ENCODE measurements at regions not wholly inside any gene's neighbourhood (a gene's known extent, or its start where the extent isn't known, plus 50 kb on each side); places are given as distances from the start of the nearest gene placed in this dataset.

DNA sequence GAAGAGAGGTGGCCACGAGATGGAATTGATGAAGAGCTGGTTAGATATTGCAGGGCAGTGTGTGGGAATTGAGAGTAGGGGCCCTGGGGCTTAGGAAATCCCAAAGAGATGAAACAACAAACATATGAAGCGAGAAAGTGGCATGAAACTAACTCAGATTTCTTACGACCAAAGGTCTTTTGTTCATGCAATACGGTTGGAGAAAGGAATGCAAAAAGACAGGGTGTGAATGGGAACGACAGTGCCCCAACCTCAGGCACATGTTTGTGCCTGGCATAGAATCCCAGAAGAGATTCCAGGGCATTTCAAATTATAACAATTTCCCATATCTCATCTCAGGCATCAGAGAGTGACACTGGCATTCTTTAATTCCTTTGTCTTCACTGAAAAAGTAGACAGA lies 199.2 kb downstream of the ACTL7B start:
- in situ Hi-C loops (cut with MboI; ENCODE audit: low sequenced_read_pairs) = no loop called here

DNA sequence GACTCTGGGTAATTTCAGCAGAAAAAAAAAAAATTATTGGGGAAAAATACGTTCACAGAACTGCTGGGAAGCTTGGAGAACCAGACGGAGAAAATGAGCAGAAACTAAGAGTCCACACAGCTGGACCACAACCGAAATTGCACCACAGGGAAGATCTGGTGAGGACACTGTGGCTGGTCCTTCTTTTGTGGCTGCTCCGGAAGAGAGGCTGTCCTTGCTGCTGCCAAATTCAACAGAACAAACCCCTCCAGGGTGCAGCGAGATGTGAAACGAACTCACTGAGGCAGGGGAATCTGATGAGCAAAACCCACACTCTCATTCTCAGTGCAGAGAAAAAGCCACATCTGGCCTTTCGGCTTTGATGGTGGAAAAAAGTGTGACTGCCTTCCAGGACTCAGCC lies 200.0 kb downstream of the ACTL7B start:
- in situ Hi-C loops (cut with MboI; ENCODE audit: low sequenced_read_pairs) = no loop called here

DNA sequence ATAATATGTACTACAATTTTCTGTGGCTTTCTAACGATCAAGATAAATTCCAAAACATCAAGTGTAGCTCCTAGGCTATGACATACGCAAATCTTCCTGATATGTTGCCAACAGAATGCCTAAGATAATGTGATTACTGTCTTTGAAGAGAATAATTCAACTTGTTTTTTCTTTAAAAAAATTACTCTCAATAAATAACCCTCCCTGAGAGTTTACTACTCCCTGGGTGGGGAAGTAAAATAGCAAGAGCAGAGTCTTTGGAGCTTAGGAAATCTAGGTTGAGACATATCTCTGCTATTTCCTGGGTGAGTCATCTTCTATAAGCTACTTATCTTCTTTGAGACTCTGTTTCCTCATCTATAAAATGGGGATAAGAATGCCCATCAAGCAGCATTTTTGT lies 201.2 kb downstream of the ACTL7B start:
- in situ Hi-C loops (cut with MboI; ENCODE audit: low sequenced_read_pairs) = no loop called here

DNA sequence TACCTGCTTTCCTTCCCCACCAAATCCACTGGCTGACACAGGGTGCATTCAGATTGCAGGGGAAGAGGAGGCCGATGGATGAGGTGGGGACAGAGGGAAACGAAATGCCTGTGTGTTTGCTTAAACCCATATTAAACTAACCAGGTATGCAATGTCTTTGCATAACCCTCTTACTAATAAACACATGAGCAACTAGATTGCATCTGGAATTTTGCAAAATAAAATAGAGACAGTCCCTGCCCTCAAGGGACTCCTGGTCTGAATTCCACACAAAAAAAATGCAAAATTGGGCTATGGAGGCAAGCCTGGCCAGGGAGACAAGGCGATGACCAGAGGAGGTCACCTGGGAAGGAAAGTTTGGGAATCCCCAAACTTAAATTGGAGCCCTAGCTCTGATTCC lies 202.9 kb downstream of the ACTL7B start:
- in situ Hi-C loops (cut with MboI; ENCODE audit: low sequenced_read_pairs) = no loop called here

DNA sequence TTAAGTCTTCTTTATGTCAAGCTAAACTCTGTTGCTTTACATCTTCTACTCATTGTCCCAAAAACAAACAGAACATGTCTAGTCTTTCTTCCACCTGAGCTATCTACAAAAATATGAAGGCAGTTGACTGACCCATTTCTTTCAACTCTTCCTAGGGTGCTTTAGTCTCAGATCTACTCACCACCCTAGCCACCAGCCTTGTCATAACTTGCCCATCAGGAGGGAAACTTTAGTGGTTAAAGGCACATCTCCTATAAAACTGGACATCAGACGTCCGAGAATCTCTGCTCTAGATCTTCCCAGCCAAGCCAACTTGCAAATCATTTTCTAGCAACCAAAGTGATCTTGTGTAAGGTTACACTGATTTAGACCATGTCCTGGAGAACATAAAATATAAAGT lies 205.0 kb downstream of the ACTL7B start:
- in situ Hi-C loops (cut with MboI; ENCODE audit: low sequenced_read_pairs) = no loop called here

- in situ Hi-C loops (cut with MboI; ENCODE audit: low sequenced_read_pairs) = no loop called here
These were observed 210.3 kb downstream of the ACTL7B start for GRCh38 chr9:108645520-108645919.

GRCh38 chr9:108643731-108644510 lies 211.9 kb downstream of the ACTL7B start:
- in situ Hi-C loops (cut with MboI; ENCODE audit: low sequenced_read_pairs) = no loop called here

- in situ Hi-C loops (cut with MboI; ENCODE audit: low sequenced_read_pairs) = no loop called here
These were observed 212.9 kb downstream of the ACTL7B start for GRCh38 chr9:108642871-108643270.

DNA sequence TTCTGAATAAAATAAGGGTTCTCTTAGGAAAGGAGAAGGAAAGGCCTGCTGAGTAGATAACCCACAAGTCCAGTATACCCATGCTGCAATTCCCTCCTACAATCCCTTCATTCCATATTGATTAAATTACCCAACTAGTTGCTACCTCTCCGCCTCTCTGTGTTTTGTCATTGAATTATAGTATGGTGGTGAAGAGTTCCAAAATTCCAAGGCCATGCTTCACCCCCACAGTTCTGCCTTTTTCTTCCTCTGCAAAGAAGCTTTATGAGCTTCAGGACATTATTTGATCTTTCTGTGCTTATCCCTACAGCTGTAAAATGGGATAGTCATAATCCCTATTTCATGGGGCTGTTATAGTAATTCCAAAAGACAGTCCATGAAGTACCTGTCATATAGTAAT lies 215.6 kb downstream of the ACTL7B start:
- in situ Hi-C loops (cut with MboI; ENCODE audit: low sequenced_read_pairs) = no loop called here

GRCh38 chr9:108639696-108640095 lies 216.1 kb downstream of the ACTL7B start:
- in situ Hi-C loops (cut with MboI; ENCODE audit: low sequenced_read_pairs) = no loop called here

GRCh38 chr9:108639091-108639490 lies 216.7 kb downstream of the ACTL7B start:
- in situ Hi-C loops (cut with MboI; ENCODE audit: low sequenced_read_pairs) = no loop called here

DNA sequence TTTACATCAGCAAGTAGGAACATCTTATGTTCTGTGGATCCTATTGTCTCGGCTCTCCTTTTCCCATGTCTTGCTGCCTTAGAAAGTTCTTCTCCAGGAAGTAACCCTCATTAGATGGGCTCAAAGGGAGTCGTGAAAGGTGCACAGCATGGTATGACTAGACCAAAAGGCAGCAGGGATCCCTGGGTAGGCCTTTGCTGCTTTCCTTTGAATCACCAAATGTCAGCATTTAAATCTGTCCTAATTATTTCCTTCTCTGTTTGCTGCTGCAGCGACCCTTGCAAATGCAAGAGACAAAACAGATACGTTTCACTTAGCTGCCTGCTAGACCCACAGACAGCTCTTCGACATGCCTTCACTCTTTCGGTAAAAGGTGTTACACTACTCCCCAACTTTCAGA lies 218.4 kb downstream of the ACTL7B start:
- in situ Hi-C loops (cut with MboI; ENCODE audit: low sequenced_read_pairs) = no loop called here

GRCh38 chr9:108636013-108636412 lies 219.8 kb downstream of the ACTL7B start:
- in situ Hi-C loops (cut with MboI; ENCODE audit: low sequenced_read_pairs) = no loop called here

GRCh38 chr9:108634672-108635462 lies 220.9 kb downstream of the ACTL7B start:
- in situ Hi-C loops (cut with MboI; ENCODE audit: low sequenced_read_pairs) = no loop called here

GRCh38 chr9:108634204-108634603 lies 221.6 kb downstream of the ACTL7B start:
- in situ Hi-C loops (cut with MboI; ENCODE audit: low sequenced_read_pairs) = no loop called here

- in situ Hi-C loops (cut with MboI; ENCODE audit: low sequenced_read_pairs) = no loop called here
These were observed 224.1 kb downstream of the ACTL7B start for GRCh38 chr9:108631496-108632285.

GRCh38 chr9:108628316-108628715 lies 227.5 kb downstream of the ACTL7B start:
- in situ Hi-C loops (cut with MboI; ENCODE audit: low sequenced_read_pairs) = no loop called here

DNA sequence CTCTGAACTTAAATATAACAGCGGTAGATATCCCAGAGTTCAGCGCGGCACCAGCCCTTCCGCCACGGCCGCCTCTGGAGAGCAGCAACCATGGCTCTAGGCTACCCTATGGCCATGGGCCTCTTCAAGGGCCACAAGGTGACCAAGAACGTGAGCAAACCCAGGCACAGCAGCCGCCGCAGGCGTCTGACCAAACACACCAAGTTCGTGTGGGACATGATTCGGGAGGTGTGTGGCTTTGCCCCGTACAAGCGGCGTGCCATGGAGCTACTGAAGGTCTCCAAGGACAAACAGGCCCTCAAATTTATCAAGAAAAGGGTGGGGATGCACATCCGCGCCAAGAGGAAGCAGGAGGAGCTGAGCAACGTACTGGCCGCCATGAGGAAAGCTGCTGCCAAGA lies 229.0 kb downstream of the ACTL7B start:
- in situ Hi-C loops (cut with MboI; ENCODE audit: low sequenced_read_pairs) = no loop called here

DNA sequence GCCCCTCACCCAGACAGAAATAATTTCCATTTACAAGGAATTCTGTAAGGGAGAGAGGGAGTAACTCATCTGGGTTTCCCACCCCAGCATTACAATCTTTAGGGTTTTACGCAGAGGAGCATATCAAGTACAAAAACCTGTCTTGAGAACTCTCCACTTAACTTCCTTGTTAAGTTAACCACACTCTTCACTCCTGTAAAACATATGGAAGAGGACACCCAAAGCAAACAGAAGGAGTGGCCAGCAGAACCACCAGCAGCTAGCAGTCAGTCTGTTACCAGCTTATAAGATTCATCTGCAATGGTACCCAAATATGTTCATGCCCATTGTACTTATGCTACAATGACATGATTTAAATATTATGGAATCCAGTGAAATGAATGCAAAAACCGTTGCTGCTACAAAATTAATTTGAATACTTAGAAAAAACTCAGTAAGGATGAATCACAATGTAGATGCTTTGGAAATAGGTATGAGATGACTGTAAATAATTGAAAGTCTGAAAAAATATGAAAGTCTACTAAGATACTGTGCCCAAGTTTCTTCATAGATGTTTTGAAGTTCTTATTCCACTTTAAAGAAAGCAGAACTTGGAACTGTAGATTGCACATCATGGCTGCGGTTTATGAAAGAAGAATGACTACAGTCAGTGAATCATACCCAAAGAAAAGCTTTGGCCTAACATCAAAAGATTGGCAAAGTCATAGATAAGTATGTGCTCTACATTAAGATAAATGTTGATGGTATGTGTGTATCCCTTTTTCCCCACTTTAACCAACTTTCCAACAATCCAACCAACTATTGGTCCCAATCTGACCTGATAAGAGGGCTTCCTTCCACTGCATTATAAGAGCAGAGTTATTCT lies 233.6 kb downstream of the ACTL7B start:
- in situ Hi-C loops (cut with MboI; ENCODE audit: low sequenced_read_pairs) = no loop called here

GRCh38 chr9:108620767-108621166 lies 235.0 kb downstream of the ACTL7B start:
- in situ Hi-C loops (cut with MboI; ENCODE audit: low sequenced_read_pairs) = no loop called here
